HCT116 (cell line): ENCODE measurements at regions not wholly inside any gene's neighbourhood (a gene's known extent, or its start where the extent isn't known, plus 50 kb on each side); places are given as distances from the start of the nearest gene placed in this dataset.

Experiments
- POLR2A ChIP-seq: IDR thresholded peaks from 2 replicates; pipeline ENCODE4 v1.7.0; 2011; ENCODE audit warnings: borderline replicate concordance; ENCODE audit not compliant: insufficient read depth, insufficient read length; ENCODE audit errors: extremely low read depth
- YY1 ChIP-seq: IDR thresholded peaks from 2 replicates; pipeline ENCODE4 v1.6.1; 2011; ENCODE audit warnings: low read length, low read depth, moderate library complexity, mild to moderate bottlenecking; ENCODE audit not compliant: insufficient replicate concordance; ENCODE audit errors: extremely low read depth
- TF ChIP-seq, protein P1 (sequence below), 3 experiments: fragments of 200-600 bp in 1 of 3; sonication (generic) in 1 of 3; IDR thresholded peaks in 2 of 3; conservative IDR thresholded peaks in 1 of 3; 2 replicates each; pipeline ENCODE4 v1.5.1; 2012 to 2017; ENCODE audit warnings: low read depth in 2 of 3, low read length in 2 of 3, antibody characterized with exemption in 1 of 3, borderline replicate concordance in 1 of 3, control low read depth in 1 of 3, mild to moderate bottlenecking in 1 of 3, mixed read lengths in 1 of 3, mixed run types in 1 of 3, moderate library complexity in 1 of 3; ENCODE audit not compliant: insufficient read depth in 1 of 3
- TF ChIP-seq, protein P2 (sequence below): IDR thresholded peaks from 2 replicates; pipeline ENCODE4 v1.6.1; 2012

GRCh38 chr2:125479143-125479636, 1176.8 kb upstream of the GYPC start:
- TF ChIP-seq, protein P1, sequence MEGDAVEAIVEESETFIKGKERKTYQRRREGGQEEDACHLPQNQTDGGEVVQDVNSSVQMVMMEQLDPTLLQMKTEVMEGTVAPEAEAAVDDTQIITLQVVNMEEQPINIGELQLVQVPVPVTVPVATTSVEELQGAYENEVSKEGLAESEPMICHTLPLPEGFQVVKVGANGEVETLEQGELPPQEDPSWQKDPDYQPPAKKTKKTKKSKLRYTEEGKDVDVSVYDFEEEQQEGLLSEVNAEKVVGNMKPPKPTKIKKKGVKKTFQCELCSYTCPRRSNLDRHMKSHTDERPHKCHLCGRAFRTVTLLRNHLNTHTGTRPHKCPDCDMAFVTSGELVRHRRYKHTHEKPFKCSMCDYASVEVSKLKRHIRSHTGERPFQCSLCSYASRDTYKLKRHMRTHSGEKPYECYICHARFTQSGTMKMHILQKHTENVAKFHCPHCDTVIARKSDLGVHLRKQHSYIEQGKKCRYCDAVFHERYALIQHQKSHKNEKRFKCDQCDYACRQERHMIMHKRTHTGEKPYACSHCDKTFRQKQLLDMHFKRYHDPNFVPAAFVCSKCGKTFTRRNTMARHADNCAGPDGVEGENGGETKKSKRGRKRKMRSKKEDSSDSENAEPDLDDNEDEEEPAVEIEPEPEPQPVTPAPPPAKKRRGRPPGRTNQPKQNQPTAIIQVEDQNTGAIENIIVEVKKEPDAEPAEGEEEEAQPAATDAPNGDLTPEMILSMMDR (IDR thresholded peaks at IDR 0.05 in 2 of 3, conservative IDR thresholded peaks at IDR 0.05 in 1 of 3; ENCODE audit: borderline replicate concordance in 1 of 3, insufficient read depth in 1 of 3, low read depth in 2 of 3, low read length in 2 of 3), result no peak
- TF ChIP-seq, protein P2, sequence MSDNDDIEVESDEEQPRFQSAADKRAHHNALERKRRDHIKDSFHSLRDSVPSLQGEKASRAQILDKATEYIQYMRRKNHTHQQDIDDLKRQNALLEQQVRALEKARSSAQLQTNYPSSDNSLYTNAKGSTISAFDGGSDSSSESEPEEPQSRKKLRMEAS, result no peak
- TF ChIP-seq POLR2A (no peak), YY1 (no peak)
